ENCODE measurements at regions not wholly inside any gene's neighbourhood (a gene's known extent, or its start where the extent isn't known, plus 50 kb on each side); places are given as distances from the start of the nearest gene placed in this dataset.

DNA sequence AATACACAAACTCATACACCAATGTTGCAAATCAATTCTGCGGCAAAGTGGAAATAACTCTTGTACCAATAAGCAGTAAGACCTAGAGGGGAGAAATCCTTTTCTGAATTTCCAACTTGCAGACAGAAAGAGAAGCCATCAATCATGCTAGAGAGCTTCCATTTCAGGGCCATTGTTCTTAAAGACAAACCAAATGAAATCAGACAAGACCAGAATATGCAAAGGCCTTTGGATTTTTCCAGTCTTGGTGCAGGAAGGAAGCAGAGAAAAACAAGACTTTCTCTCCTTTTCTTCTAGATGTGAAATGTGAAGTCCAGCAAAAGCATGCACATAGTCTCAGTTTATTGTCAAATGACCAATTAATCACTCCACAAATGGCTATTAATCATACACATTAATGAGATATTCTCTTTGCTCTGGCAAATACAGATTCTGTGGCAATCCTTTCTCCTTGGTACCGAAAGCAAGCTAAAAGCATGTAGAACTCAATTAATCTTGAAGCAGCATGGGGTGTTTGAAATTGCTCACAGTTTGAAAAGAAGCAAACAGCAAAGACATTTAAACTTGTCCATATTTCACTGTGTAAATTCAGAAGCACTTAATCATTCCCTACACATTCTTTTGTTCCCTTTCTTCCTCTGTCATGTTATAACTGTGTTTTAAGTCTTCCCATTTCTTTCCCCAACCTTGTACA lies 466.1 kb downstream of the GPAT3 start:
- TF ChIP-seq TARDBP (IDR thresholded peaks at IDR 0.05) (no peak), HDGF (IDR thresholded peaks at IDR 0.05; ENCODE audit: borderline replicate concordance) (no peak), ELF4 (IDR thresholded peaks at IDR 0.05) (no peak), FOXM1 (IDR thresholded peaks at IDR 0.05; ENCODE audit: borderline replicate concordance) (no peak), ARNT (IDR thresholded peaks at IDR 0.05) (no peak), NFRKB (IDR thresholded peaks at IDR 0.05) (no peak), SP1 (IDR thresholded peaks at IDR 0.05) (no peak), CTBP1 (IDR thresholded peaks at IDR 0.05; ENCODE audit: borderline replicate concordance) (no peak), PKNOX1 (IDR thresholded peaks at IDR 0.05) (no peak), LEF1 (IDR thresholded peaks at IDR 0.05; ENCODE audit: borderline replicate concordance) (no peak), SUZ12 (IDR thresholded peaks at IDR 0.05) (no peak), FOXA1 (IDR thresholded peaks at IDR 0.05) (no peak), ZNF384 (IDR thresholded peaks at IDR 0.05) (no peak), L3MBTL2 (conservative IDR thresholded peaks at IDR 0.05) (no peak), BHLHE40 (IDR thresholded peaks at IDR 0.05; ENCODE audit: borderline replicate concordance) (no peak), FOXK2 (IDR thresholded peaks at IDR 0.05) (no peak)
- ChIA-PET CTCF (no interaction called here), POLR2A (no interaction called here)
- DNase-seq (ENCODE audit: extremely low spot score) = no peak

DNA sequence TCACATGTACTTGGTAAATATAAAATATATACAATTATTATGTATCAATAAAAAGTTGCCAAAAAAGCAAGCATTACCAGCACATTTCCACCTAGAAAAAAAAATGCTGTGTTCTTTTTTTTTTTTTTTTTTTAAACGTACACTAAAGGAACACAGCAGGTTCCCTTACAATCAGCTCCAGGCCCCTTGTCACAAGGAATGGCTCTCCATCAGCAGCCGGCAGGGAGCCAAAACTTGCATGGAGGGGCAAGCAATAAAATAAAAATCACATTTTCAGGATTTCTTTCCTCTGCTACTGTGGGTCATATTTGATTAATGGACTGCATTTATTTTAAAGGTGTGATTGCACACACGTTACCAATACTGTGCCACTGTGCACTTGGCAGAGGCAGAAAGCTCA lies 460.3 kb downstream of the GPAT3 start:
- POLR2A ChIA-PET = no interaction called here
- TF ChIP-seq ELF4 (IDR thresholded peaks at IDR 0.05) = no peak
- TF ChIP-seq ZNF384 (IDR thresholded peaks at IDR 0.05) = 0 out of 2 replicates have a peak, but pooled peaks have one; percentile 38
- CTCF ChIA-PET = no interaction called here
- DNase-seq (ENCODE audit: extremely low spot score) = peak; percentile 12

DNA sequence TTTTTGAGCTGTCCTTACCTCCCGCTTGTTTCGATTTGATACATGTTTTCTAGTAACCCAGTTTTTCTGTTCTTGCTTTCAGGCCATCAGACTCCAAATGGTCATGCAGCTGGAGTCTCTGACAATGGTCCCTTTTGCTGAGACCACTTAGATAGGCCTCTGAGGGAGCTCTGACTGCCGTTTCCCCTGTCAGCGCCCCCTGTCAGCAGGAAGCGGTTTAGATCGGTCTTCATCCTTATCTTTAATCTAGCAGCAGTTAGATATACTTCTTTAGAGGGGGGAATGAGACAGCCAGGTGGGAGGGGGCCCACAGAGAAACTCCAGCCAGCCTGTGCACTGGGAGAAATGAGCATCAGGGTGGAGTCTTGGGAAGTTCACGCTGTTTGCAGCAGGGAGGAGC lies 457.9 kb downstream of the GPAT3 start:
- DNase-seq (ENCODE audit: extremely low spot score) = no peak
- ChIA-PET POLR2A (no interaction called here), CTCF (interaction anchor here (0.6 kb wide), 2 partner anchors 46 to 496 kb away, joined by 3 to 5 read pairs; no protein-coding TSS in a partner anchor)
- TF ChIP-seq CTBP1 (IDR thresholded peaks at IDR 0.05; ENCODE audit: borderline replicate concordance) (no peak), ARNT (IDR thresholded peaks at IDR 0.05) (no peak), ZNF384 (IDR thresholded peaks at IDR 0.05) (no peak), TARDBP (IDR thresholded peaks at IDR 0.05) (no peak), HDGF (IDR thresholded peaks at IDR 0.05; ENCODE audit: borderline replicate concordance) (no peak), BHLHE40 (IDR thresholded peaks at IDR 0.05; ENCODE audit: borderline replicate concordance) (no peak), FOXK2 (IDR thresholded peaks at IDR 0.05) (no peak), ELF4 (IDR thresholded peaks at IDR 0.05) (no peak), LEF1 (IDR thresholded peaks at IDR 0.05; ENCODE audit: borderline replicate concordance) (no peak), PKNOX1 (IDR thresholded peaks at IDR 0.05) (no peak), FOXA1 (IDR thresholded peaks at IDR 0.05) (no peak), FOXM1 (IDR thresholded peaks at IDR 0.05; ENCODE audit: borderline replicate concordance) (no peak), SP1 (IDR thresholded peaks at IDR 0.05) (no peak), L3MBTL2 (conservative IDR thresholded peaks at IDR 0.05) (no peak), NFRKB (IDR thresholded peaks at IDR 0.05) (no peak)

DNA sequence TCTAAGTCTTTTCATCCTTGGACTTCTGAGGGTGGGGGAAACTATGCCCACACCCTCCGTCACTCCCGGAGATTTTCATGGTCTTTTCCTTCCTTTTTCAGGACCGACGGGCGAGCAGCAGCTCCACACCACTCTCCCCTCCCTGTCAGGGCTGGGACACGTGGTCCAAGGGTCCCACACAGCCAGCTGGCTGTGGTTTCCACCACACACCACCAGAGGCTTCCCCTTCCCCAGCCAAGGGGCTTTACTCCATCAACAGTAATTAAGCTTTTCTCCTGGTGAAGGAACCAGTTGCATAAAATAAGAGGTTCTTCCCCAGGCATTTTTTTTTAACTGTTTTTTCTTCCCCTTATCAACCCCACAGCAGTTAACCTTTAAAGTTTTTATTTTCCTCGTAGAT lies 453.9 kb downstream of the GPAT3 start:
- ChIA-PET POLR2A (no interaction called here), CTCF (no interaction called here)
- TF ChIP-seq ELF4 (IDR thresholded peaks at IDR 0.05) = no peak
- TF ChIP-seq BHLHE40 (IDR thresholded peaks at IDR 0.05; ENCODE audit: borderline replicate concordance) = no peak
- TF ChIP-seq TARDBP (IDR thresholded peaks at IDR 0.05) = no peak
- no peak for TF ChIP-seq NFRKB (IDR thresholded peaks at IDR 0.05)
- no peak for TF ChIP-seq ARNT (IDR thresholded peaks at IDR 0.05)
- TF ChIP-seq PKNOX1 (IDR thresholded peaks at IDR 0.05) = no peak
- no peak for TF ChIP-seq L3MBTL2 (conservative IDR thresholded peaks at IDR 0.05)
- TF ChIP-seq HDGF (IDR thresholded peaks at IDR 0.05; ENCODE audit: borderline replicate concordance) = no peak
- no peak for TF ChIP-seq FOXA1 (IDR thresholded peaks at IDR 0.05)
- TF ChIP-seq ZNF384 (IDR thresholded peaks at IDR 0.05) = no peak
- TF ChIP-seq LEF1 (IDR thresholded peaks at IDR 0.05; ENCODE audit: borderline replicate concordance) = no peak
- no peak for TF ChIP-seq FOXK2 (IDR thresholded peaks at IDR 0.05)
- no peak for DNase-seq (ENCODE audit: extremely low spot score)

GRCh38 chr4:83981156-83981555 lies 445.2 kb downstream of the GPAT3 start:
- ChIA-PET POLR2A (no interaction called here), CTCF (no interaction called here)
- DNase-seq (ENCODE audit: extremely low spot score) = no peak
- no peak for TF ChIP-seq CTBP1 (IDR thresholded peaks at IDR 0.05; ENCODE audit: borderline replicate concordance)
- TF ChIP-seq FOXK2 (IDR thresholded peaks at IDR 0.05) = no peak
- no peak for TF ChIP-seq FOXA1 (IDR thresholded peaks at IDR 0.05)
- TF ChIP-seq FOXM1 (IDR thresholded peaks at IDR 0.05; ENCODE audit: borderline replicate concordance) = no peak
- TF ChIP-seq ZNF384 (IDR thresholded peaks at IDR 0.05) = no peak
- no peak for TF ChIP-seq NFRKB (IDR thresholded peaks at IDR 0.05)
- no peak for TF ChIP-seq L3MBTL2 (conservative IDR thresholded peaks at IDR 0.05)
- no peak for TF ChIP-seq LEF1 (IDR thresholded peaks at IDR 0.05; ENCODE audit: borderline replicate concordance)
- no peak for TF ChIP-seq ARNT (IDR thresholded peaks at IDR 0.05)
- TF ChIP-seq TARDBP (IDR thresholded peaks at IDR 0.05) = no peak
- no peak for TF ChIP-seq PKNOX1 (IDR thresholded peaks at IDR 0.05)
- TF ChIP-seq ELF4 (IDR thresholded peaks at IDR 0.05) = no peak
- no peak for TF ChIP-seq SP1 (IDR thresholded peaks at IDR 0.05)
- no peak for TF ChIP-seq SUZ12 (IDR thresholded peaks at IDR 0.05)
